Activated CD8-positive, alpha-beta T cell treated with anti-CD3 and anti-CD28 coated beads for 36 hours (primary cell): ENCODE measurements at regions not wholly inside any gene's neighbourhood (a gene's known extent, or its start where the extent isn't known, plus 50 kb on each side); places are given as distances from the start of the nearest gene placed in this dataset.
"Not testable (repeated sequence)": the region's sequence is repeated elsewhere in the genome, so short reads cannot be mapped to it uniquely, and the experiment has no call there.

Source experiments
- ATAC-seq: fragments of 200-7000 bp; cut with Tn5 transposase; one replicate; pipeline ENCODE4 v1.10.0; 2021; ENCODE audit warnings: mild to moderate bottlenecking, moderate library complexity
- CTCF ChIA-PET: fragments of 350-600 bp; sonication (Branson Sonifier 250); formaldehyde crosslinking; loops from one replicate; lab custom pipeline; 2021; ENCODE audit warnings: antibody characterized with exemption; lab: Charles Lee
- POLR2A ChIA-PET: fragments of 350-600 bp; sonication (Branson Sonifier 250); formaldehyde crosslinking; loops from one replicate; lab custom pipeline; 2021; ENCODE audit warnings: antibody characterized with exemption; lab: Charles Lee
- DNase-seq: peaks from one replicate; pipeline ENCODE4 v3.0.0-alpha.2; 2020
- H3K27ac Mint-ChIP-seq: one replicate; pipeline ENCODE4 v1.8.0; 2021; ENCODE audit warnings: mild to moderate bottlenecking, mixed read lengths
- H3K27me3 Mint-ChIP-seq: one replicate; pipeline ENCODE4 v1.8.0; 2021; ENCODE audit warnings: mixed read lengths
- H3K36me3 Mint-ChIP-seq: one replicate; pipeline ENCODE4 v1.8.0; 2021; ENCODE audit warnings: low read depth, mixed read lengths
- H3K4me1 Mint-ChIP-seq: one replicate; pipeline ENCODE4 v1.8.0; 2021; ENCODE audit warnings: low read depth, mixed read lengths
- H3K4me3 Mint-ChIP-seq: one replicate; pipeline ENCODE4 v1.8.0; 2021; ENCODE audit warnings: mild to moderate bottlenecking, moderate library complexity, mixed read lengths
- H3K9me3 Mint-ChIP-seq: one replicate; pipeline ENCODE4 v1.8.0; 2021; ENCODE audit warnings: mixed read lengths
- CTCF ChIP-seq: fragments of 200-600 bp; IDR thresholded peaks from one replicate; pipeline ENCODE4 v1.8.0; 2022; ENCODE audit warnings: antibody characterized with exemption, mild to moderate bottlenecking
- intact Hi-C: fragments of 100-400 bp; cut with micrococcal nuclease; formaldehyde crosslinking; loops from one replicate; pipeline ENCODE4 v1.10.0; 2022

GRCh38 chr1:148403085-148403456 lies 80.0 kb downstream of the PPIAL4G start:
- ATAC-seq, H3K9me3 Mint-ChIP-seq, H3K36me3 Mint-ChIP-seq, CTCF ChIA-PET, H3K27me3 Mint-ChIP-seq, DNase-seq: not testable (repeated sequence)
- H3K4me3 Mint-ChIP-seq, result peak overlapping the region; percentile 87
- peak overlapping the region; percentile 100 for H3K27ac Mint-ChIP-seq
- intact Hi-C loops, result loop anchor here (2.0 kb wide), 1 partner anchor 68 kb away; no protein-coding TSS in a partner anchor
- POLR2A ChIA-PET, result interaction anchor here (0.9 to 1.8 kb wide), 7 partner anchors 11 to 120 kb away, joined by 3 to 22 read pairs (median 5); no protein-coding TSS in a partner anchor
- H3K4me1 Mint-ChIP-seq, result peaks cover 20% of the 10 kb centered on the region

DNA sequence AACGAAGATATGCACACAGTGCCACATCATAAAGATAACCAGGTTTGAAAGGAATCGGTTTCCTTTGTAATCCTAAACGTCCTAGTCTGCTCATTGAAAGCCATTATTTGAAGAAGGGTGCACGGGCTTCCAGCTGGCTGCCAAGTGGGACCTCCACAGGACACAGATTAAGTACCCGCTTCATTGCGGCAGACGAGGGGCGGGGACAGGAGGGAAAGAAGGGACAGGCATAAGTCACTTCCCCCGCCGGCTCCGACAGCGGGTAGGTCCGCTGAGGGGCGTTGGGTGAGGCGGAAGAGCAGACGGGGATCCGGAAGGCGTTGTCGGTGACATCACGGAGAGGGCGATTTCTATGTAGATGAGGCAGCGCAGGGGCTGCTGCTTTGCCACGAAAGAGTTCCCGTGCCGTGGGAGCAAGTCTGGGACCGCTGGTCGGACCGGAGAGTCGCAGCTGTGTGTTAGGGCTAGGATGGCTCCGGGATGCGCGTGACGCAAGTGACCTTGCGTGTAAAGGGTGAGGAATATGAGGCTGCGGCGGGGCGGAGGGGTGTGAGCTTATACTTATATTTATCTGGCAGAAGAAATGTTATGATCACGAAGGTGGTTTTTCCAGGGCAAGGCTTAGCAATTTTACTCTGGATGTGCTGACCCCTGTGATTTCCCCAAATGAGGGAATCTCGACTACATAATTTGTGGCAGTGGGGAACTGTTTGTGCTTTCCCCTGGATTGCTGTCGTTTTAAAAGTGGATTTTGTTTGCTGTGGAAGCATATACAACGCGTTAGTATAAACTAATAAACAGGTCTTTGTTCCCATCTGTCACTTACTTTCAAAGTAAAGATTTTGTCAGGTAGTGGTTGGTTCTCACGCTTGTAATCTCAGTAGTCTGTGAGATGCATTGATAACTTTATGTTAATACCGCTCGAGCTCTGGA lies 80.7 kb downstream of the PPIAL4G start:
- H3K27ac Mint-ChIP-seq, result peak overlapping the region; percentile 100

GRCh38 chr1:148397516-148397915 lies 85.6 kb downstream of the PPIAL4G start:
- H3K9me3 Mint-ChIP-seq, POLR2A ChIA-PET, CTCF ChIA-PET, H3K27me3 Mint-ChIP-seq, H3K4me3 Mint-ChIP-seq, intact Hi-C loops, H3K36me3 Mint-ChIP-seq: not testable (repeated sequence)
- Mint-ChIP-seq H3K27ac (peak overlapping the region; percentile 83), H3K4me1 (peaks cover 21% of the 10 kb centered on the region)
- ATAC-seq, result peak; percentile 19
- DNase-seq, result peak; percentile 16

More for the DNA sequence above, 80.7 kb downstream of the PPIAL4G start:
- CTCF ChIA-PET, H3K9me3 Mint-ChIP-seq, H3K27me3 Mint-ChIP-seq, H3K36me3 Mint-ChIP-seq: not testable (repeated sequence)
- intact Hi-C loops, result loop anchor here (2.0 kb wide), 1 partner anchor 68 kb away; no protein-coding TSS in a partner anchor
- Mint-ChIP-seq H3K4me1 (peaks cover 23% of the 10 kb centered on the region), H3K4me3 (peak overlapping the region; percentile 87)
- DNase-seq, result peak; percentile 94
- peak; percentile 90 for ATAC-seq
- POLR2A ChIA-PET, result interaction anchor here (0.7 to 1.8 kb wide), 10 partner anchors 10 to 139 kb away, joined by 3 to 22 read pairs (median 4); no protein-coding TSS in a partner anchor

DNA sequence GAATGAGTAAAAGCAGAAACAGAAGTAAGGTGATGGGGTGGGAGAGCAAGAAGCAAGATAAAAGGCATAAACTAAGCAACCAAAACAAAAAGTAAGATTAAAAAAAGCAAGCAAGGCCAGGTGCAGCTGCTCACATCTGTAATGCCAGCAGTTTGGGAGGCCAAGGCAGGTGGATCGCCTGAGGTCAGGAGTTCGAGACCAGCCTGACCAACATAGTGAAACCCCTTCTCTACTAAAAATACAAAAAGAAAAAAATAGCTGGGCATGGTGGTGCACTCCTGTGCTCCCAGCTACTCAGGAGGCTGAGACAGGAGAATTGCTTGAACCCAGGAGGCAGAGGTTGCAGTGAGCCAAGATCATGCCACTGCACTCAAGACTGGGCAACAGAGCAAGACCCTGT lies 90.6 kb downstream of the PPIAL4G start:
- POLR2A ChIA-PET, result interaction anchor here (1.4 to 2.0 kb wide), 2 partner anchors 10 to 58 kb away, joined by 6 to 12 read pairs; no protein-coding TSS in a partner anchor
- H3K4me3 Mint-ChIP-seq, ATAC-seq, H3K27me3 Mint-ChIP-seq, CTCF ChIA-PET, H3K9me3 Mint-ChIP-seq, H3K27ac Mint-ChIP-seq, intact Hi-C loops, DNase-seq, H3K36me3 Mint-ChIP-seq: not testable (repeated sequence)
- peaks cover 24% of the 10 kb centered on the region for H3K4me1 Mint-ChIP-seq

GRCh38 chr1:148391323-148391722 lies 91.8 kb downstream of the PPIAL4G start:
- ChIA-PET POLR2A (interaction anchor here (1.4 to 2.0 kb wide), 2 partner anchors 11 to 57 kb away, joined by 6 to 12 read pairs; no protein-coding TSS in a partner anchor), CTCF (interaction anchor here (0.7 to 0.9 kb wide), 2 partner anchors 10 to 19 kb away, joined by 3 to 4 read pairs; no protein-coding TSS in a partner anchor)
- peaks cover 26% of the 10 kb centered on the region for H3K4me1 Mint-ChIP-seq
- H3K27ac Mint-ChIP-seq, intact Hi-C loops, H3K9me3 Mint-ChIP-seq, ATAC-seq, H3K36me3 Mint-ChIP-seq, H3K27me3 Mint-ChIP-seq, DNase-seq, H3K4me3 Mint-ChIP-seq: not testable (repeated sequence)

DNA sequence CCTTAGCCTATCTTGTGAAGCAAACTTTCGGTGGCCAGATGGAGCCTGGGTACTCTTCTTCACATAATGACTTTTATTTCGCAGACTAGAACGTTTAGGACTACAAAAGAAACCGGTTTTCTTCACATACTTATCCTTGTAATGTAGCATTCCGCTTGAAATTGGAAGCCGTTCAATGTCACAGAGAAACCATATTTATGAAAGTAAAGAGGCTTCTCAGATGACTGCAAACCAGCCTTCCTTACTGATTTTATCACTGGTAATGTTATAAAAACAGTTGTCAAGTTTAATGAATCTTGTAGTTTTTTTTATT lies 94.1 kb downstream of the PPIAL4G start:
- Mint-ChIP-seq H3K4me1 (peaks cover 30% of the 10 kb centered on the region), H3K27ac (peak overlapping the region; percentile 99), H3K9me3 (no peaks in the 10 kb centered on the region), H3K27me3 (no peaks in the 10 kb centered on the region), H3K36me3 (no peaks in the 10 kb centered on the region), H3K4me3 (peak overlapping the region; percentile 84)
- no peak for DNase-seq
- TF ChIP-seq CTCF, result no peak
- intact Hi-C loops, result no loop called here
- no peak for ATAC-seq
- ChIA-PET POLR2A (interaction anchor here (0.7 to 6.2 kb wide), 22 partner anchors 10 to 133 kb away, joined by 3 to 82 read pairs (median 8); no protein-coding TSS in a partner anchor), CTCF (interaction anchor here (1.0 to 1.2 kb wide), 2 partner anchors 17 to 25 kb away, joined by 6 to 9 read pairs; no protein-coding TSS in a partner anchor)

GRCh38 chr1:148388260-148389026 lies 94.7 kb downstream of the PPIAL4G start:
- Mint-ChIP-seq H3K9me3 (no peaks in the 10 kb centered on the region), H3K36me3 (no peaks in the 10 kb centered on the region), H3K27me3 (no peaks in the 10 kb centered on the region), H3K4me3 (peak overlapping the region; percentile 84), H3K27ac (peak overlapping the region; percentile 99), H3K4me1 (peaks cover 30% of the 10 kb centered on the region)
- TF ChIP-seq CTCF, result no peak
- ChIA-PET POLR2A (interaction anchor here (0.7 to 6.2 kb wide), 23 partner anchors 9 to 134 kb away, joined by 3 to 82 read pairs (median 7); no protein-coding TSS in a partner anchor), CTCF (interaction anchor here (1.0 to 1.2 kb wide), 2 partner anchors 16 to 24 kb away, joined by 6 to 9 read pairs; no protein-coding TSS in a partner anchor)
- DNase-seq (peak; percentile 95), ATAC-seq (peak; percentile 86)
- intact Hi-C loops, result no loop called here

DNA sequence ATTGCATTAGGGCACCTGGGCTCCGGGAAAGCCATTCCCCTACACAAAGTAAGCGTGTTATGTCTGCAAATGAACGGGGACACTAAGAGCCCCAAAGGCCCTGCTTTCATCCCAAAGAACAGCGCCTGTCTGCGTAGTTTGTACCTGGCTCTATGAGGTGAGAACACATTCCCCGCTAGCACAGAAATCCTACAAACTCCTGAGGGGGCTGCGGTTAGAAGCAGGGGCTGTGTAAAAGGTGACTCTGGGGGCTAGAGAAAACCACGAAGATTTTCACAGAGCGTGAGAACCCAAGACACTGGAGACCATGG lies 95.2 kb downstream of the PPIAL4G start:
- ChIA-PET POLR2A (interaction anchor here (0.7 to 6.2 kb wide), 20 partner anchors 9 to 135 kb away, joined by 3 to 82 read pairs (median 8); no protein-coding TSS in a partner anchor), CTCF (interaction anchor here (1.0 to 1.2 kb wide), 2 partner anchors 15 to 24 kb away, joined by 6 to 9 read pairs; no protein-coding TSS in a partner anchor)
- H3K9me3 Mint-ChIP-seq, intact Hi-C loops, ATAC-seq, DNase-seq, H3K36me3 Mint-ChIP-seq, H3K27me3 Mint-ChIP-seq: not testable (repeated sequence)
- Mint-ChIP-seq H3K4me3 (peak overlapping the region; percentile 84), H3K27ac (peak overlapping the region; percentile 99), H3K4me1 (peaks cover 30% of the 10 kb centered on the region)
